MM.1S (cell line): ENCODE measurements at regions not wholly inside any gene's neighbourhood (a gene's known extent, or its start where the extent isn't known, plus 50 kb on each side); places are given as distances from the start of the nearest gene placed in this dataset.

ENCODE experiments used
- CTCF ChIP-seq: fragments of 300-600 bp; sonication (generic); IDR thresholded peaks from 2 replicates; pipeline ENCODE4 v1.5.1; 2016; ENCODE audit warnings: antibody characterized with exemption, low read length, mixed read lengths
- EZH2 ChIP-seq: fragments of 300-600 bp; sonication (generic); optimal IDR thresholded peaks from 2 replicates; pipeline ENCODE3; 2017; ENCODE audit warnings: low read depth, mild to moderate bottlenecking, antibody characterized with exemption, low read length, mixed read lengths
- EZH2phosphoT487 ChIP-seq: fragments of 300-600 bp; sonication (generic); IDR thresholded peaks from 2 replicates; pipeline ENCODE4 v1.6.1; 2018; ENCODE audit warnings: antibody characterized with exemption, low read length

GRCh38 chr4:175504318-175504717 lies 307.7 kb downstream of the GPM6A start:
- TF ChIP-seq CTCF (no peak), EZH2 (no peak), EZH2phosphoT487 (no peak)
